Activated CD8-positive, alpha-beta memory T cell treated with anti-CD3 and anti-CD28 coated beads, Interleukin-2, amount 50 U/mL, for 1 hour (primary cell): ENCODE measurements at regions not wholly inside any gene's neighbourhood (a gene's known extent, or its start where the extent isn't known, plus 50 kb on each side); places are given as distances from the start of the nearest gene placed in this dataset.
A peak's percentile ranks its signal among the peaks of the same experiment; 100 is the strongest.

Source experiments
- DNase-seq: peaks from one replicate; pipeline ENCODE4 v3.0.0-alpha.2; 2020; ENCODE audit errors: extremely low read depth

DNA sequence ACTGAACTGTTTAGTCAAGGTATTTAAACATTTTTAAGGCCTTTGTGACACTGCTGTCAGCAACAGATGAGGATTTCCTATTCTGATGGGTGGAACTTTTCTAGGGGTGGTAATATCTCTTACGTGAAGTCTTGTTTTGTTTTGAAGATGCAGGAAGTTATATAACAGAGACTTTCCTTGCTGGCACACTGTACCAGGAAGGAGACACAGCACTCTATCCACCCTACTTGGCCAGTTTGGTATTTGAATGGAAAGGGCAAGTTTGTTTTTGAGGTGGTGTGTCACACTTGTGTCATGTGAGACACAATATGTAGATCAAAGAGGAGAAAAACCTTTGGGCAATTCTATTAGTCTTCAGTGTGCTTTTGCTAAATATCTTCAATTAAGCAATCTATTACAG lies 51.6 kb upstream of the SRP54 start:
- DNase-seq: peak; percentile 23

DNA sequence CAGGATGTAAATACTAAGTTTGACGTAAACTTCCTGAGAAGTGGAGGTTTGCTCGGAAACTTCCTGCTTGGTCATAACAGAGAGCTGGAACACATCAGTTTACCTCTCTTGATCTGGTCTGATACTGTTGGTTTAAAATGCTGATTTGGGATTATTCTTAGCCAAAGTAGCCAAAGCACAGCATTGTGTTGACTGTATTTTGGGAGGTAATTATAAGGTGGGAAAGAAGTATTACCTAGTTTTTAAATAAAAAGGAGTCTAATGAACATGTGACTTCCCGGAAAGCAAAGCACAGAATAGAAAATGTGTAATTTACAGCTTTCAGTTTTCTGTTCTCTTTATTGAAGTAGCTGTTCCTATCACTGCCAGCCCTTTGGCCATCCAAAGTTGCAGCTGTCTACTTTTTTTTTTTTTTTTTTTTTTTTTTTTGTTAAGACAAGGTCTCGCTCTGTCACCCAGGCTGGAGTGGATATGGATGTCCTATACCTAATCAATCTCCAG lies 52.2 kb upstream of the SRP54 start:
- DNase-seq: no peak

DNA sequence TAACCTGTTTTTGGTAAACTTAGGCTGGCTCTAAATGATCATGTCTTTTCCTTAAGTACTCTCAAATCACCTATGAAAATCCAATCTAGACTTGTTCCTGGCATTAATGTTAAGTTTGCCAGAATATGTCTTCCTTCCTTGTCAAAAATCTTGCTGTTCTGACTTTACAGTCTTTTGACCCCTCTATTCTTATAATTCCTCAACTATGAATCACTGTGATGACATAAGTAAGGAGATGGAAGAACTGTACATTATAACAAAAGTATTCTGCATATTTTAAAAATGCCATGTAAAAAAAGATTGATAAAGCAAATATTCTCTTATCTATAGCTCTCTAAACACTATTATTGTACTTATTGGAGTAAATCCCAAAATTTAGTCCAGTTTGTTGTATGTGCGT lies 51.4 kb upstream of the BAZ1A start:
- DNase-seq: no peak
